NB4 (cell line): ENCODE measurements at regions not wholly inside any gene's neighbourhood (a gene's known extent, or its start where the extent isn't known, plus 50 kb on each side); places are given as distances from the start of the nearest gene placed in this dataset.

ENCODE experiments used
- MAX ChIP-seq: IDR thresholded peaks from 2 replicates; pipeline ENCODE4 v1.6.1; 2011; ENCODE audit warnings: low read depth, low read length
- MYC ChIP-seq: IDR thresholded peaks from 2 replicates; pipeline ENCODE4 v1.6.1; 2011; ENCODE audit warnings: low read depth, low read length
- POLR2A ChIP-seq: IDR thresholded peaks from 2 replicates; pipeline ENCODE4 v1.6.1; 2011; ENCODE audit warnings: mild to moderate bottlenecking; ENCODE audit not compliant: insufficient read length; ENCODE audit errors: extremely low read depth
- TF ChIP-seq, protein P1 (sequence below): IDR thresholded peaks from one replicate; pipeline ENCODE4 v1.5.1; 2012; ENCODE audit warnings: low read depth, low read length

DNA sequence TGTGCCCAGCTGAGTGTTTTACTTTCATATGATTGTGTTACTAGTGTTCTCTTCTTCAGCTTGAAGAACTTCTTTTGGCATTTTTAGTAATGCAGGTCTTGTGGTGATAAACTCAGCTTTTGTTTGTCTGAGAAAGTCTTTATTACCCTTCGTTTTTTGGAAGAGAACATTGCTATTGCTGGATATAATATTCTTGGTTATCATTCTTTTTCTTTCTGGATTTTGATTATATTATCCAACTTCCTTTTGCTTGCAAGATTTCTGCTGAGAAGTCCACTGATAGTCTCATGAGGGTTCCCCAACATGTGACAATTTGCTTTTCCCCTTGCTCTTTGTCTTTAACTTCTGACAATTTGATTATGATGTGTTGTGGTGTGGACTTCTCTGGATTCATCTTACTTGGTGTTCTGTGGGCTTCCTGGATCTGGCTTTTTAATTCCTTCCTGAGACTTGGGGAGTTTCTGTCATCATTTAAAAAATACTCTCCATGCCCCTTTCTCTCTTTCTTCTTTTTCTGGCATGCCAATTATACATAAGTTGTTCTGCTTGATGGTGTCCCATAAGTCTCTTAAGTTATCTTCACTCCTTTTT lies 416.8 kb downstream of the CCDC91 start:
- TF ChIP-seq, protein P1, sequence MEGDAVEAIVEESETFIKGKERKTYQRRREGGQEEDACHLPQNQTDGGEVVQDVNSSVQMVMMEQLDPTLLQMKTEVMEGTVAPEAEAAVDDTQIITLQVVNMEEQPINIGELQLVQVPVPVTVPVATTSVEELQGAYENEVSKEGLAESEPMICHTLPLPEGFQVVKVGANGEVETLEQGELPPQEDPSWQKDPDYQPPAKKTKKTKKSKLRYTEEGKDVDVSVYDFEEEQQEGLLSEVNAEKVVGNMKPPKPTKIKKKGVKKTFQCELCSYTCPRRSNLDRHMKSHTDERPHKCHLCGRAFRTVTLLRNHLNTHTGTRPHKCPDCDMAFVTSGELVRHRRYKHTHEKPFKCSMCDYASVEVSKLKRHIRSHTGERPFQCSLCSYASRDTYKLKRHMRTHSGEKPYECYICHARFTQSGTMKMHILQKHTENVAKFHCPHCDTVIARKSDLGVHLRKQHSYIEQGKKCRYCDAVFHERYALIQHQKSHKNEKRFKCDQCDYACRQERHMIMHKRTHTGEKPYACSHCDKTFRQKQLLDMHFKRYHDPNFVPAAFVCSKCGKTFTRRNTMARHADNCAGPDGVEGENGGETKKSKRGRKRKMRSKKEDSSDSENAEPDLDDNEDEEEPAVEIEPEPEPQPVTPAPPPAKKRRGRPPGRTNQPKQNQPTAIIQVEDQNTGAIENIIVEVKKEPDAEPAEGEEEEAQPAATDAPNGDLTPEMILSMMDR = no peak
- TF ChIP-seq POLR2A (no peak), MAX (no peak), MYC (no peak)
